GM11168 (cell line): ENCODE measurements at regions not wholly inside any gene's neighbourhood (a gene's known extent, or its start where the extent isn't known, plus 50 kb on each side); places are given as distances from the start of the nearest gene placed in this dataset.

Source experiments
- in situ Hi-C: fragments of 300-500 bp; cut with MboI; formaldehyde crosslinking; loops from one replicate; pipeline ENCODE4 v1.12.0; 2022; ENCODE audit warnings: low sequenced_read_pairs; ENCODE audit not compliant: unreplicated experiment

- in situ Hi-C loops = no loop called here
These were observed 59.6 kb upstream of the TRIM24 start for GRCh38 chr7:138400400-138400886.

GRCh38 chr7:138402749-138403148 lies 57.3 kb upstream of the TRIM24 start:
- in situ Hi-C loops = no loop called here

- in situ Hi-C loops = no loop called here
These were observed 54.6 kb upstream of the TRIM24 start for GRCh38 chr7:138405496-138405895.

GRCh38 chr7:138407792-138408191 lies 52.3 kb upstream of the TRIM24 start:
- in situ Hi-C loops = no loop called here
